SK-N-SH (cell line): ENCODE measurements at regions not wholly inside any gene's neighbourhood (a gene's known extent, or its start where the extent isn't known, plus 50 kb on each side); places are given as distances from the start of the nearest gene placed in this dataset.
A peak's percentile ranks its signal among the peaks of the same experiment; 100 is the strongest.

Experiments
- CTCF ChIA-PET: fragments of 300-600, 350-600 bp; formaldehyde crosslinking; extraction: SDS; loops from one replicate; lab custom pipeline; 2021; lab: Yijun Ruan, JAX
- POLR2A ChIA-PET: fragments of 350-600 bp; sonication (Branson Sonifier 250); formaldehyde crosslinking; extraction: SDS; loops from one replicate; lab custom pipeline; 2020; ENCODE audit warnings: antibody characterized with exemption, inconsistent platforms; lab: Yijun Ruan, JAX
- DNase-seq: peaks from one replicate; pipeline ENCODE4 v3.0.0; 2012
- H2AFZ ChIP-seq: fragments of 200-600 bp; sonication (generic); 2 replicates; pipeline ENCODE4 v1.8.1; 2016; ENCODE audit warnings: antibody characterized with exemption, mild to moderate bottlenecking, low read depth
- H3F3A ChIP-seq: fragments of 200-600 bp; sonication (generic); replicated peaks from 2 replicates; pipeline ENCODE3; 2016; ENCODE audit warnings: antibody characterized with exemption, mild to moderate bottlenecking; ENCODE audit not compliant: insufficient read depth
- H3K27ac ChIP-seq, 2 experiments: fragments of 200-500 bp in 1 of 2; fragments of 200-600 bp in 1 of 2; sonication (Bioruptor generic) in 1 of 2; sonication (generic), shearing (Covaris generic) in 1 of 2; 2 replicates each; pipeline versions ENCODE4 v1.5.1 to v1.6.1; 2014 to 2016; ENCODE audit warnings: low read depth in 2 of 2, inconsistent platforms in 1 of 2, low read length in 1 of 2, mild to moderate bottlenecking in 1 of 2, mixed read lengths in 1 of 2
- H3K27me3 ChIP-seq: fragments of 200-600 bp; sonication (generic), shearing (Covaris generic); 2 replicates; pipeline ENCODE4 v1.6.1; 2016; ENCODE audit warnings: mixed run types; ENCODE audit not compliant: insufficient read depth
- H3K36me3 ChIP-seq, 2 experiments: fragments of 200-500 bp in 1 of 2; fragments of 200-600 bp in 1 of 2; sonication (Bioruptor generic) in 1 of 2; sonication (generic) in 1 of 2; replicated peaks in 1 of 2; 2 replicates each; pipeline versions ENCODE3 to v1.5.1; 2014 to 2016; ENCODE audit warnings: low read length in 1 of 2, mild to moderate bottlenecking in 1 of 2; ENCODE audit not compliant: insufficient read depth in 2 of 2, control insufficient read depth in 1 of 2
- H3K4me1 ChIP-seq, 2 experiments: fragments of 200-500 bp in 1 of 2; fragments of 200-600 bp in 1 of 2; sonication (Bioruptor generic) in 1 of 2; sonication (generic), shearing (Covaris generic) in 1 of 2; 2 replicates each; pipeline versions ENCODE4 v1.5.1 to v1.6.1; 2014 to 2016; ENCODE audit warnings: low read depth in 1 of 2, low read length in 1 of 2, mixed run types in 1 of 2; ENCODE audit not compliant: insufficient read depth in 2 of 2, control insufficient read depth in 1 of 2
- H3K4me2 ChIP-seq: fragments of 200-600 bp; sonication (generic), shearing (Covaris generic); 2 replicates; pipeline ENCODE4 v1.6.1; 2017; ENCODE audit warnings: mixed run types
- H3K4me3 ChIP-seq, 2 experiments: fragments of 200-500 bp in 1 of 2; fragments of 200-600 bp in 1 of 2; sonication (Bioruptor generic) in 1 of 2; sonication (generic), shearing (Covaris generic) in 1 of 2; 2 replicates each; pipeline versions ENCODE4 v1.5.1 to v1.8.1; 2014 to 2016; ENCODE audit warnings: low read depth in 2 of 2, inconsistent platforms in 1 of 2, low read length in 1 of 2, mild to moderate bottlenecking in 1 of 2, mixed read lengths in 1 of 2, moderate library complexity in 1 of 2
- H3K79me2 ChIP-seq: fragments of 200-600 bp; sonication (generic); 2 replicates; pipeline ENCODE4 v1.8.1; 2017; ENCODE audit warnings: mild to moderate bottlenecking; ENCODE audit not compliant: insufficient read depth
- H3K9ac ChIP-seq: fragments of 200-600 bp; sonication (generic); 2 replicates; pipeline ENCODE4 v1.6.1; 2017; ENCODE audit warnings: mixed run types
- H3K9me2 ChIP-seq: fragments of 200-600 bp; sonication (generic); 2 replicates; pipeline ENCODE4 v1.6.1; 2017; ENCODE audit warnings: mixed run types
- H3K9me3 ChIP-seq: fragments of 200-600 bp; sonication (generic); 2 replicates; pipeline ENCODE4 v1.6.1; 2017; ENCODE audit warnings: mixed run types, mild to moderate bottlenecking, moderate library complexity
- H4K20me1 ChIP-seq: fragments of 200-600 bp; sonication (generic); 2 replicates; pipeline ENCODE4 v1.6.1; 2017; ENCODE audit warnings: mild to moderate bottlenecking, mixed run types; ENCODE audit not compliant: insufficient read depth
- ELF1 ChIP-seq: IDR thresholded peaks from 2 replicates; pipeline ENCODE4 v1.4.0; 2012
- EP300 ChIP-seq, 2 experiments: IDR thresholded peaks; 2 replicates each; pipeline versions ENCODE4 v1.4.0 to v1.6.1; 2012; ENCODE audit warnings: borderline replicate concordance in 1 of 2, low read depth in 1 of 2, low read length in 1 of 2
- EZH2phosphoT487 ChIP-seq: fragments of 200-600 bp; sonication (generic); IDR thresholded peaks from 2 replicates; pipeline ENCODE4 v1.6.1; 2017; ENCODE audit warnings: low read depth, mixed run types, mild to moderate bottlenecking, antibody characterized with exemption, moderate library complexity, borderline replicate concordance
- FOSL2 ChIP-seq: IDR thresholded peaks from 2 replicates; pipeline ENCODE4 v1.4.0; 2012; ENCODE audit warnings: low read depth, mild to moderate bottlenecking, moderate library complexity, borderline replicate concordance
- FOXM1 ChIP-seq: IDR thresholded peaks from 2 replicates; pipeline ENCODE4 v1.4.0; 2012; ENCODE audit warnings: low read depth, mild to moderate bottlenecking
- JUND ChIP-seq: IDR thresholded peaks from 2 replicates; pipeline ENCODE4 v1.4.0; 2012
- MAX ChIP-seq: IDR thresholded peaks from 2 replicates; pipeline ENCODE4 v1.4.0; 2012; ENCODE audit warnings: low read depth
- MEF2A ChIP-seq: IDR thresholded peaks from 2 replicates; pipeline ENCODE4 v1.4.0; 2012; ENCODE audit warnings: low read depth, borderline replicate concordance
- NFIC ChIP-seq: IDR thresholded peaks from 2 replicates; pipeline ENCODE4 v1.4.0; 2012; ENCODE audit warnings: borderline replicate concordance
- POLR2AphosphoS5 ChIP-seq: IDR thresholded peaks from 2 replicates; pipeline ENCODE4 v1.6.1; 2012; ENCODE audit warnings: low read depth, low read length
- RAD21 ChIP-seq: IDR thresholded peaks from 2 replicates; pipeline ENCODE4 v1.6.1; 2012; ENCODE audit warnings: mild to moderate bottlenecking, low read length
- REST ChIP-seq: IDR thresholded peaks from 2 replicates; pipeline ENCODE4 v1.6.1; 2012; ENCODE audit warnings: mild to moderate bottlenecking, low read depth, low read length, moderate library complexity
- RXRA ChIP-seq: IDR thresholded peaks from 2 replicates; pipeline ENCODE4 v1.4.0; 2012; ENCODE audit warnings: low read depth, mild to moderate bottlenecking, borderline replicate concordance
- SIN3A ChIP-seq: IDR thresholded peaks from 2 replicates; pipeline ENCODE4 v1.6.1; 2012; ENCODE audit warnings: low read depth, mild to moderate bottlenecking, low read length, moderate library complexity, borderline replicate concordance
- SMC3 ChIP-seq: IDR thresholded peaks from 2 replicates; pipeline ENCODE4 v1.6.1; 2012; ENCODE audit warnings: low read depth, low read length, improper control_type of control experiment
- TCF12 ChIP-seq: IDR thresholded peaks from 2 replicates; pipeline ENCODE4 v1.4.0; 2012
- TEAD4 ChIP-seq: IDR thresholded peaks from 2 replicates; pipeline ENCODE4 v1.4.0; 2012; ENCODE audit warnings: mild to moderate bottlenecking, borderline replicate concordance; ENCODE audit not compliant: insufficient read depth
- YY1 ChIP-seq: IDR thresholded peaks from 2 replicates; pipeline ENCODE4 v1.4.0; 2012; ENCODE audit warnings: low read depth, mild to moderate bottlenecking
- WGBS: methylation state at CpG from one replicate; pipeline ENCODE4 v1.1.6; 2017; ENCODE audit warnings: low lambda C conversion rate; 5-methylcytosine and 5-hydroxymethylcytosine counted together
- TF ChIP-seq, protein P1 (sequence below): fragments of 150-350 bp; IDR thresholded peaks from 2 replicates; pipeline ENCODE4 v1.6.1; 2016; ENCODE audit warnings: mild to moderate bottlenecking, low read depth, low read length
- TF ChIP-seq, protein P2 (sequence below): IDR thresholded peaks from 2 replicates; pipeline ENCODE4 v1.4.0; 2012; ENCODE audit warnings: low read depth, borderline replicate concordance
- TF ChIP-seq, protein P3 (sequence below): IDR thresholded peaks from 2 replicates; pipeline ENCODE4; 2012

DNA sequence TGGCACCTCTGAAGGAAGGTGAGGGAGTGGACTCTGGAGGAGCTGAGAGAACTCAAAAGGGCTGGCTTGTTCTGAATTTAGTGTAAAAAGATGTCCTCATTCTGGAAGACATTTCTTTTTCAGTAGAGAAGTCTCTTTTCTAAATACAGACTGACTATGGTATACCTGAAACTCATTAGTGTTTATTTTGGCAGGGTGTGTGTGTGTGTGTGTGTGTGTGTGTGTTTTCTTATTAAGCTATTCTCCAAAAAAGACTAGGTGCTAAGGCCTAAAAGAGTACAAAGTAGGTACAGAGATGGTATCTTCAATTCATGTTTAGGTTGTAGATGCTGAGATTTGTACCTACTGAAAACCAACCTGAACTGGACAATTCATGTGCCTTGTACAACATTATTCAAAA, 196.4 kb downstream of the SPRY2 start (continued):
- TF ChIP-seq REST (no peak), RAD21 (no peak)
- TF ChIP-seq, protein P1, sequence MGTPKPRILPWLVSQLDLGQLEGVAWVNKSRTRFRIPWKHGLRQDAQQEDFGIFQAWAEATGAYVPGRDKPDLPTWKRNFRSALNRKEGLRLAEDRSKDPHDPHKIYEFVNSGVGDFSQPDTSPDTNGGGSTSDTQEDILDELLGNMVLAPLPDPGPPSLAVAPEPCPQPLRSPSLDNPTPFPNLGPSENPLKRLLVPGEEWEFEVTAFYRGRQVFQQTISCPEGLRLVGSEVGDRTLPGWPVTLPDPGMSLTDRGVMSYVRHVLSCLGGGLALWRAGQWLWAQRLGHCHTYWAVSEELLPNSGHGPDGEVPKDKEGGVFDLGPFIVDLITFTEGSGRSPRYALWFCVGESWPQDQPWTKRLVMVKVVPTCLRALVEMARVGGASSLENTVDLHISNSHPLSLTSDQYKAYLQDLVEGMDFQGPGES: no peak

- no peaks in the 10 kb centered on the region for H3K79me2 ChIP-seq
- no peaks in the 10 kb centered on the region for H3K27me3 ChIP-seq
- H3K36me3 ChIP-seq: no peaks in the 10 kb centered on the region
- DNase-seq: no peak
- no peaks in the 10 kb centered on the region for H4K20me1 ChIP-seq
- WGBS: 40% methylated on average over 7 of the region's 7 CpGs
- TF ChIP-seq EP300 (IDR thresholded peaks at IDR 0.05; ENCODE audit: borderline replicate concordance in 1 of 2, low read depth in 1 of 2, low read length in 1 of 2) (peak; percentile 38 to 86; a peak in 2 of 4 replicates), NFIC (peak; percentile 96), EZH2phosphoT487 (no peak), SMC3 (no peak), SIN3A (peak; percentile 40; the same call in 1 of the 2 replicates), ELF1 (no peak), RXRA (peak; percentile 29; the same call in 1 of the 2 replicates), FOXM1 (peak; percentile 54; the same call in 1 of the 2 replicates), YY1 (no peak), JUND (peak; percentile 68), TCF12 (peak; percentile 95), MEF2A (peak; percentile 81), FOSL2 (peak; percentile 25; the same call in 1 of the 2 replicates), TEAD4 (peak; percentile 82), POLR2AphosphoS5 (peak; percentile 56; the same call in 1 of the 2 replicates), MAX (peak; percentile 77)
- TF ChIP-seq, protein P2, sequence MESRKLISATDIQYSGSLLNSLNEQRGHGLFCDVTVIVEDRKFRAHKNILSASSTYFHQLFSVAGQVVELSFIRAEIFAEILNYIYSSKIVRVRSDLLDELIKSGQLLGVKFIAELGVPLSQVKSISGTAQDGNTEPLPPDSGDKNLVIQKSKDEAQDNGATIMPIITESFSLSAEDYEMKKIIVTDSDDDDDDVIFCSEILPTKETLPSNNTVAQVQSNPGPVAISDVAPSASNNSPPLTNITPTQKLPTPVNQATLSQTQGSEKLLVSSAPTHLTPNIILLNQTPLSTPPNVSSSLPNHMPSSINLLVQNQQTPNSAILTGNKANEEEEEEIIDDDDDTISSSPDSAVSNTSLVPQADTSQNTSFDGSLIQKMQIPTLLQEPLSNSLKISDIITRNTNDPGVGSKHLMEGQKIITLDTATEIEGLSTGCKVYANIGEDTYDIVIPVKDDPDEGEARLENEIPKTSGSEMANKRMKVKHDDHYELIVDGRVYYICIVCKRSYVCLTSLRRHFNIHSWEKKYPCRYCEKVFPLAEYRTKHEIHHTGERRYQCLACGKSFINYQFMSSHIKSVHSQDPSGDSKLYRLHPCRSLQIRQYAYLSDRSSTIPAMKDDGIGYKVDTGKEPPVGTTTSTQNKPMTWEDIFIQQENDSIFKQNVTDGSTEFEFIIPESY: 0 out of 2 replicates have a peak, but pooled peaks have one; percentile 33
- TF ChIP-seq, protein P3, sequence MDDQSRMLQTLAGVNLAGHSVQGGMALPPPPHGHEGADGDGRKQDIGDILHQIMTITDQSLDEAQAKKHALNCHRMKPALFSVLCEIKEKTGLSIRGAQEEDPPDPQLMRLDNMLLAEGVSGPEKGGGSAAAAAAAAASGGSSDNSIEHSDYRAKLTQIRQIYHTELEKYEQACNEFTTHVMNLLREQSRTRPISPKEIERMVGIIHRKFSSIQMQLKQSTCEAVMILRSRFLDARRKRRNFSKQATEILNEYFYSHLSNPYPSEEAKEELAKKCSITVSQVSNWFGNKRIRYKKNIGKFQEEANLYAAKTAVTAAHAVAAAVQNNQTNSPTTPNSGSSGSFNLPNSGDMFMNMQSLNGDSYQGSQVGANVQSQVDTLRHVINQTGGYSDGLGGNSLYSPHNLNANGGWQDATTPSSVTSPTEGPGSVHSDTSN: peak; percentile 90
- H3F3A ChIP-seq: peaks cover 16% of the 10 kb centered on the region
- H3K9me3 ChIP-seq: no peaks in the 10 kb centered on the region
- H3K4me2 ChIP-seq: peak overlapping the region; percentile 60
- H3K9me2 ChIP-seq: no peaks in the 10 kb centered on the region
- H3K4me1 ChIP-seq: peaks cover 7 to 25% of the 10 kb centered on the region in 2 experiments
- CTCF ChIA-PET: no interaction called here
- H3K27ac ChIP-seq: peak overlapping the region; percentile 71 to 85; a peak in 3 of 4 replicates
- H3K9ac ChIP-seq: 0 out of 2 replicates have a peak overlapping the region, but pooled peaks have one; percentile 17
- peak overlapping the region; percentile 61; the same call in 1 of the 2 replicates for H2AFZ ChIP-seq
- POLR2A ChIA-PET: no interaction called here
- no peak overlapping the region for H3K4me3 ChIP-seq
Observed at GRCh38 chr13:80141123-80141849, 199.6 kb downstream of the SPRY2 start.
